Fibroblast of lung (primary cell): ENCODE measurements at regions not wholly inside any gene's neighbourhood (a gene's known extent, or its start where the extent isn't known, plus 50 kb on each side); places are given as distances from the start of the nearest gene placed in this dataset.
A peak's percentile ranks its signal among the peaks of the same experiment; 100 is the strongest.
"Not testable (repeated sequence)": the region's sequence is repeated elsewhere in the genome, so short reads cannot be mapped to it uniquely, and the experiment has no call there.

Experiments
- DNase-seq, 2 donors: peaks; one replicate each; pipeline versions ENCODE4 v3.0.0 to v3.0.0-alpha.2; 2010; ENCODE audit warnings: low read depth in 2 of 2
- H2AFZ ChIP-seq: 2 replicates; pipeline ENCODE4 v1.5.1; 2012; ENCODE audit warnings: low read length, control low read depth, inconsistent platforms
- H3K27ac ChIP-seq: 2 replicates; pipeline ENCODE4 v1.5.1; 2011; ENCODE audit warnings: low read length, control low read depth; ENCODE audit not compliant: insufficient read depth
- H3K27me3 ChIP-seq: 2 replicates; pipeline ENCODE4 v1.5.1; 2011; ENCODE audit warnings: mild to moderate bottlenecking, low read length; ENCODE audit not compliant: control insufficient read depth, insufficient read depth
- H3K36me3 ChIP-seq: 2 replicates; pipeline ENCODE4 v1.5.1; 2011; ENCODE audit warnings: low read length; ENCODE audit not compliant: control insufficient read depth, insufficient read depth
- H3K4me1 ChIP-seq: 2 replicates; pipeline ENCODE4 v1.5.1; 2011; ENCODE audit warnings: low read length; ENCODE audit not compliant: control insufficient read depth, insufficient read depth; ENCODE audit errors: extremely low read depth
- H3K4me2 ChIP-seq: 2 replicates; pipeline ENCODE4 v1.5.1; 2011; ENCODE audit warnings: low read length, control low read depth; ENCODE audit not compliant: insufficient read depth; ENCODE audit errors: extremely low read depth
- H3K4me3 ChIP-seq, 4 experiments: fragments of 200-600 bp in 1 of 4; sonication (generic) in 1 of 4; replicated peaks in 1 of 4; 2 replicates each; pipeline ENCODE4 v1.5.1; 2011 to 2016; ENCODE audit warnings: low read length in 4 of 4, low read depth in 3 of 4, mild to moderate bottlenecking in 3 of 4, control low read depth in 2 of 4, inconsistent platforms in 1 of 4, mixed read lengths in 1 of 4; ENCODE audit not compliant: insufficient read depth in 1 of 4; ENCODE audit errors: control extremely low read depth in 1 of 4
- H3K79me2 ChIP-seq: 2 replicates; pipeline ENCODE4 v1.5.1; 2012; ENCODE audit warnings: mild to moderate bottlenecking, low read length, inconsistent platforms; ENCODE audit not compliant: control insufficient read depth, insufficient read depth
- H3K9ac ChIP-seq: 2 replicates; pipeline ENCODE4 v1.5.1; 2011; ENCODE audit warnings: mild to moderate bottlenecking, low read length, control low read depth; ENCODE audit not compliant: insufficient read depth
- H3K9me3 ChIP-seq: 2 replicates; pipeline ENCODE4 v1.5.1; 2012; ENCODE audit warnings: low read depth, low read length; ENCODE audit not compliant: control insufficient read depth, insufficient read depth
- H4K20me1 ChIP-seq: 2 replicates; pipeline ENCODE4 v1.5.1; 2011; ENCODE audit warnings: low read length; ENCODE audit not compliant: control insufficient read depth, insufficient read depth; ENCODE audit errors: extremely low read depth
- EZH2 ChIP-seq: IDR thresholded peaks from 2 replicates; pipeline ENCODE4 v1.5.1; 2012; ENCODE audit warnings: low read length, control low read depth, mild to moderate bottlenecking; ENCODE audit errors: missing control alignments
- TF ChIP-seq, protein P1 (sequence below), 2 donors: IDR thresholded peaks in 1 of 2; conservative IDR thresholded peaks in 1 of 2; 1 replicate in 1 of 2; 2 replicates in 1 of 2; pipeline ENCODE4 v1.5.1; 2011 to 2012; ENCODE audit warnings: low read length in 2 of 2, control low read depth in 1 of 2, inconsistent platforms in 1 of 2, low read depth in 1 of 2, mild to moderate bottlenecking in 1 of 2

DNA sequence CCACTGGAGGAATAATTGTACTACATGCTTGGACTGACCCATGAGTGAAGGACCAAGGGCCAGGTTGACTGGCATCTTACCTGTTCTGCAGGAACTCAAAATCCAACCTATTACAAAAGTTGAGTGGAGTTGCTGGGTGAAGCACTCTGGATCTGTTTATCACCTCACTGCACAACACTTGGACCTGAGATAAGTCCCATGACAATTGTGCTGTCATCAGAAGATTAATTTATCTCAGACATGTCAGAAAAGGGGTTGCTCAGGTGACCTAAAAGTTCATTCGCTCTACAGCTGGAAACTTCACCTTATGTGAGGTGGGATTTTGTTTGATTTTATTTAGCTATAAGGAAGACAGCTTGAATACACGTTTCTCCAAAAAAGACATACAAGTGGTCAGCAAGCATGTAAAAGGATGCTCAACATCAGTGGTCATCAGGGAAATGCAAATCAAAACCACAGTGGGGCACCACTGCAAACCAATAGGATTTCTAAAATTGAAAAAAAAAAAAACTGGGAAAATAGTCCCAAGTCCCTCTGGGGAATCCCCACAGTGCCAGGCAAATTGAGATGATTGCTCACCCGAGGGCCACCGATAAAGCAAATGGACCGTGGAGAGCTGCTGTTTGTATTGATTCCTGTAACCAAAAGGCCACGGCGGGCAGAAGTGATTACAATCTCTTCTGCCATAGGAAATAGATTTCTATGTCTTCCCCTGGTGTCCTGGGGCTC lies 65.8 kb upstream of the SLC35F5 start:
- Histone ChIP-seq H4K20me1 (no peaks in the 10 kb centered on the region), H3K27ac (no peak overlapping the region), H3K27me3 (no peaks in the 10 kb centered on the region), H3K4me1 (peaks cover 8% of the 10 kb centered on the region), H3K9ac (no peak overlapping the region), H3K4me2 (no peak overlapping the region), H3K4me3 (no peak overlapping the region), H3K36me3 (no peaks in the 10 kb centered on the region), H3K79me2 (no peaks in the 10 kb centered on the region), H2AFZ (no peak overlapping the region), H3K9me3 (no peaks in the 10 kb centered on the region)
- TF ChIP-seq EZH2, result no peak
- TF ChIP-seq, protein P1, sequence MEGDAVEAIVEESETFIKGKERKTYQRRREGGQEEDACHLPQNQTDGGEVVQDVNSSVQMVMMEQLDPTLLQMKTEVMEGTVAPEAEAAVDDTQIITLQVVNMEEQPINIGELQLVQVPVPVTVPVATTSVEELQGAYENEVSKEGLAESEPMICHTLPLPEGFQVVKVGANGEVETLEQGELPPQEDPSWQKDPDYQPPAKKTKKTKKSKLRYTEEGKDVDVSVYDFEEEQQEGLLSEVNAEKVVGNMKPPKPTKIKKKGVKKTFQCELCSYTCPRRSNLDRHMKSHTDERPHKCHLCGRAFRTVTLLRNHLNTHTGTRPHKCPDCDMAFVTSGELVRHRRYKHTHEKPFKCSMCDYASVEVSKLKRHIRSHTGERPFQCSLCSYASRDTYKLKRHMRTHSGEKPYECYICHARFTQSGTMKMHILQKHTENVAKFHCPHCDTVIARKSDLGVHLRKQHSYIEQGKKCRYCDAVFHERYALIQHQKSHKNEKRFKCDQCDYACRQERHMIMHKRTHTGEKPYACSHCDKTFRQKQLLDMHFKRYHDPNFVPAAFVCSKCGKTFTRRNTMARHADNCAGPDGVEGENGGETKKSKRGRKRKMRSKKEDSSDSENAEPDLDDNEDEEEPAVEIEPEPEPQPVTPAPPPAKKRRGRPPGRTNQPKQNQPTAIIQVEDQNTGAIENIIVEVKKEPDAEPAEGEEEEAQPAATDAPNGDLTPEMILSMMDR (conservative IDR thresholded peaks at IDR 0.05 in 1 of 2, IDR thresholded peaks at IDR 0.05 in 1 of 2; ENCODE audit: low read depth in 1 of 2, low read length in 2 of 2), result no peak
- DNase-seq, result no peak

DNA sequence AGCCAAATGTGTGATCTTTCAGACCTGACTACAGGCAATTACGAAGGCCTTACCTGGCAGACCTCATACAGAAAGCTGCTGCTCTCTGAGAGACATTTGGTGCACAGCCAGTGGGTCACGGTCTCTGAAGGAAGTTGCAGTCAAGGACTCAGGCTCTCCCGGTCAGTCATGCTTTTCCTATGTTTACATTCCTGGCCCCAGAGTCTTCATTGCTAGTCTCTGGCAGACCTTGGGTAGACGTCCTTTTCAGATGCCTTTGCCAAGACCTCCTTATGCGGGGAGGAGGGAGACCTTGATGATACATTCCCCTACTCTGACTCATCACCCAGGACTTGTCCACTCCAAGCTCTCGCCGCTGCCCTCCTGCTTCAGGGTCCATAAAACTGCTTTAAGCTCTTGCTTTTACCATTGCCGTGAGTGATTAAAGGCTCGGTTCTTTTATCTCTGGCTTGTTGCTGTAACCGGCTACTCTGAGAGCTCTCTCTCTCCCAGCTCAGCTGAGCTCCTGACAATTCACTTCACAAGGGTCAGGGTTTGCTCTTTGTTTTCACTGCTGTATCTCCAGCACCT lies 62.0 kb upstream of the SLC35F5 start:
- Histone ChIP-seq H2AFZ (peak overlapping the region; percentile 5), H3K27ac (peak overlapping the region; percentile 36), H3K9ac (no peak overlapping the region), H3K4me2 (peak overlapping the region; percentile 76), H3K27me3 (no peaks in the 10 kb centered on the region), H4K20me1 (no peaks in the 10 kb centered on the region), H3K79me2 (no peaks in the 10 kb centered on the region), H3K9me3 (no peaks in the 10 kb centered on the region), H3K36me3 (no peaks in the 10 kb centered on the region), H3K4me1 (peaks cover 8% of the 10 kb centered on the region), H3K4me3 (peak overlapping the region in 2 of 4 experiments; percentile 24 to 31)
- DNase-seq, result peak; percentile 96 to 100
- TF ChIP-seq, protein P1 (conservative IDR thresholded peaks at IDR 0.05 in 1 of 2, IDR thresholded peaks at IDR 0.05 in 1 of 2; ENCODE audit: low read depth in 1 of 2, low read length in 2 of 2), result no peak
- no peak for TF ChIP-seq EZH2

DNA sequence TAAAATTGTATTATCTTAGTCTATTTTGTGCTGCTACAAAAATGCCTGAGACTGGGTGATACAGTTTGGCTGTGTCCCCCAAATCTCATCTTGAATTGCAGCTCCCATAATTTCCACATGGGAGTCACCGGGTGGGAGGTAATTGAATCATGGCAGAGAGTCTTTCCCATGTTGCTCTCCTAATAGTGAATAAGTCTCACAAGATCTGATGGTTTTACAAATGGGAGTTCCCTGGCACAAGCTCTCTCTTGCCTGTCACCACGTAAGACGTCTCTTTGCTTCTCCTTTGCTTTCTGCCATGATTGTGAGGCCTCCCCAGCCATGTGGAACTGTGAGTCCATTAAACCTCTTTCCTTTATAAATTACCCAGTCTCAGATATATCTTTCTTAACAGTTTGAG lies 57.0 kb upstream of the SLC35F5 start:
- H3K4me3 ChIP-seq, H3K36me3 ChIP-seq, H3K27ac ChIP-seq, H3K27me3 ChIP-seq, H2AFZ ChIP-seq, DNase-seq, H3K4me2 ChIP-seq, H4K20me1 ChIP-seq, H3K79me2 ChIP-seq, H3K4me1 ChIP-seq, H3K9ac ChIP-seq, H3K9me3 ChIP-seq: not testable (repeated sequence)
